ENCODE measurements at regions not wholly inside any gene's neighbourhood (a gene's known extent, or its start where the extent isn't known, plus 50 kb on each side); places are given as distances from the start of the nearest gene placed in this dataset.

- no peak for DNase-seq
- no peak for TF ChIP-seq GATA1 (IDR thresholded peaks at IDR 0.05; ENCODE audit: low read depth, low read length)
- no peak for TF ChIP-seq POLR2A (IDR thresholded peaks at IDR 0.05; ENCODE audit: low read length)
Measured at GRCh38 chr2:57782587-57782986, 264.0 kb upstream of the VRK2 start.

- TF ChIP-seq POLR2A (IDR thresholded peaks at IDR 0.05; ENCODE audit: low read length) (no peak), GATA1 (IDR thresholded peaks at IDR 0.05; ENCODE audit: low read depth, low read length) (no peak)
- no peak for DNase-seq
Measured at GRCh38 chr2:57793310-57793709, 253.3 kb upstream of the VRK2 start.

GRCh38 chr2:57796527-57796926 is 250.1 kb upstream of the VRK2 start:
- TF ChIP-seq POLR2A (IDR thresholded peaks at IDR 0.05; ENCODE audit: low read length) (no peak), GATA1 (IDR thresholded peaks at IDR 0.05; ENCODE audit: low read depth, low read length) (no peak)
- no peak for DNase-seq

GRCh38 chr2:57798346-57798745 is 248.3 kb upstream of the VRK2 start:
- TF ChIP-seq GATA1 (IDR thresholded peaks at IDR 0.05; ENCODE audit: low read depth, low read length) = no peak
- no peak for TF ChIP-seq POLR2A (IDR thresholded peaks at IDR 0.05; ENCODE audit: low read length)
- DNase-seq = no peak

- DNase-seq = no peak
- no peak for TF ChIP-seq POLR2A (IDR thresholded peaks at IDR 0.05; ENCODE audit: low read length)
Measured at GRCh38 chr2:57802243-57802642, 244.4 kb upstream of the VRK2 start.

- no peak for DNase-seq
Measured at GRCh38 chr2:57804971-57805370, 241.6 kb upstream of the VRK2 start.

GRCh38 chr2:57806449-57806968 is 240.1 kb upstream of the VRK2 start:
- no peak for DNase-seq
- TF ChIP-seq POLR2A (IDR thresholded peaks at IDR 0.05; ENCODE audit: low read length) = no peak
- TF ChIP-seq GATA1 (IDR thresholded peaks at IDR 0.05; ENCODE audit: low read depth, low read length) = no peak

More at GRCh38 chr2:57804971-57805370, 241.6 kb upstream of the VRK2 start:
- TF ChIP-seq POLR2A (IDR thresholded peaks at IDR 0.05; ENCODE audit: low read length) = no peak
- TF ChIP-seq GATA1 (IDR thresholded peaks at IDR 0.05; ENCODE audit: low read depth, low read length) = no peak

- DNase-seq = no peak
- TF ChIP-seq GATA1 (IDR thresholded peaks at IDR 0.05; ENCODE audit: low read depth, low read length) (no peak), POLR2A (IDR thresholded peaks at IDR 0.05; ENCODE audit: low read length) (no peak)
Measured at GRCh38 chr2:57809230-57809629, 237.4 kb upstream of the VRK2 start.

- TF ChIP-seq POLR2A (IDR thresholded peaks at IDR 0.05; ENCODE audit: low read length) = no peak
- no peak for TF ChIP-seq GATA1 (IDR thresholded peaks at IDR 0.05; ENCODE audit: low read depth, low read length)
- DNase-seq = no peak
Measured at GRCh38 chr2:57821088-57821487, 225.5 kb upstream of the VRK2 start.

- no peak for DNase-seq
Measured at GRCh38 chr2:57828221-57828620, 218.4 kb upstream of the VRK2 start.

GRCh38 chr2:57834666-57835065 is 211.9 kb upstream of the VRK2 start:
- no peak for DNase-seq
- TF ChIP-seq POLR2A (IDR thresholded peaks at IDR 0.05; ENCODE audit: low read length) = no peak
- TF ChIP-seq GATA1 (IDR thresholded peaks at IDR 0.05; ENCODE audit: low read depth, low read length) = no peak

More at GRCh38 chr2:57828221-57828620, 218.4 kb upstream of the VRK2 start:
- TF ChIP-seq POLR2A (IDR thresholded peaks at IDR 0.05; ENCODE audit: low read length) = no peak

GRCh38 chr2:57842531-57842930 is 204.1 kb upstream of the VRK2 start:
- no peak for DNase-seq
- TF ChIP-seq POLR2A (IDR thresholded peaks at IDR 0.05; ENCODE audit: low read length) = no peak
- TF ChIP-seq GATA1 (IDR thresholded peaks at IDR 0.05; ENCODE audit: low read depth, low read length) = no peak

- no peak for DNase-seq
- no peak for TF ChIP-seq GATA1 (IDR thresholded peaks at IDR 0.05; ENCODE audit: low read depth, low read length)
Measured at GRCh38 chr2:57843158-57843557, 203.4 kb upstream of the VRK2 start.

- no peak for TF ChIP-seq POLR2A (IDR thresholded peaks at IDR 0.05; ENCODE audit: low read length)
- no peak for DNase-seq
Measured at GRCh38 chr2:57848723-57849122, 197.9 kb upstream of the VRK2 start.

- TF ChIP-seq GATA1 (IDR thresholded peaks at IDR 0.05; ENCODE audit: low read depth, low read length) (no peak), POLR2A (IDR thresholded peaks at IDR 0.05; ENCODE audit: low read length) (no peak)
- no peak for DNase-seq
Measured at GRCh38 chr2:57849843-57850242, 196.8 kb upstream of the VRK2 start.

Measured in erythroblast (primary cell).